HAP-1 (cell line): ENCODE measurements at regions not wholly inside any gene's neighbourhood (a gene's known extent, or its start where the extent isn't known, plus 50 kb on each side); places are given as distances from the start of the nearest gene placed in this dataset.
A peak's percentile ranks its signal among the peaks of the same experiment; 100 is the strongest.

Experiments used
- DNase-seq, 2 experiments: peaks; one replicate each; pipeline ENCODE4 v3.0.0-alpha.2; 2016 to 2020; ENCODE audit warnings: low spot score in 2 of 2
- H3K27me3 ChIP-seq: fragments of 250-450 bp; sonication (Bioruptor Pico); 2 replicates; pipeline ENCODE4 v1.5.1; 2020; ENCODE audit warnings: low read depth, mild to moderate bottlenecking, moderate library complexity
- H3K36me3 ChIP-seq: fragments of 250-450 bp; sonication (Bioruptor Pico); replicated peaks from 2 replicates; pipeline ENCODE4 v1.5.1; 2020; ENCODE audit warnings: mild to moderate bottlenecking
- H3K4me1 ChIP-seq: fragments of 250-450 bp; sonication (Bioruptor Pico); 2 replicates; pipeline ENCODE4 v1.5.1; 2020; ENCODE audit warnings: mild to moderate bottlenecking
- H3K4me3 ChIP-seq: fragments of 250-450 bp; sonication (Bioruptor Pico); 2 replicates; pipeline ENCODE4 v1.5.1; 2020; ENCODE audit warnings: mild to moderate bottlenecking, moderate library complexity
- H3K9me3 ChIP-seq: fragments of 250-450 bp; sonication (Bioruptor Pico); 2 replicates; pipeline ENCODE4 v1.5.1; 2020; ENCODE audit warnings: mild to moderate bottlenecking, moderate library complexity
- in situ Hi-C: fragments of 300-500 bp; cut with MboI; formaldehyde crosslinking; loops from 3 replicates; pipeline ENCODE4 v1.14.3; 2020; ENCODE audit warnings: low sequenced_read_pairs, inconsistent platforms, mixed read lengths

DNA sequence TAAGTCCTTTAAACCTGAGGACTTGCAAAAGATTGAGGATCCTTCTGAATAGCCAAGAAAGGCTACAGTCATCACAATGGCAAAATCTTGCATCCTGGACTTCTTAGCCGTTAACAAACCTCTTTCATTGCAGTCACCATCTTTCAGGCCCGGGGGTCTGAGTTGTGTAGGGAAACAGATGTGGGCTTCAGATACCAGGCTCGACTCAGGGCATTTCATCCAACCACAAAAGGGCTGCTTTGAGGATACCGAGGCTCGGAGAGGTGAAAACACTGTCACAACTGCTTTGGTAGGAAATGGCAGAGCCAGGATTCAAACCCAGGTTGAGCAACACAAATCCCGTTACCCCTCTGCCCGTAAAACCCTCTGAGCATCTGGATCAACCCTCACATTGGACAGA is 147.4 kb downstream of the TFCP2L1 start:
- 0 out of 2 replicates have a peak, but pooled peaks cover 4% of the 10 kb centered on the region for H3K9me3 ChIP-seq
- no peak overlapping the region for H3K4me3 ChIP-seq
- DNase-seq, result no peak
- no peaks in the 10 kb centered on the region for H3K36me3 ChIP-seq
- no peaks in the 10 kb centered on the region for H3K4me1 ChIP-seq
- in situ Hi-C loops, result no loop called here
- H3K27me3 ChIP-seq, result no peaks in the 10 kb centered on the region

DNA sequence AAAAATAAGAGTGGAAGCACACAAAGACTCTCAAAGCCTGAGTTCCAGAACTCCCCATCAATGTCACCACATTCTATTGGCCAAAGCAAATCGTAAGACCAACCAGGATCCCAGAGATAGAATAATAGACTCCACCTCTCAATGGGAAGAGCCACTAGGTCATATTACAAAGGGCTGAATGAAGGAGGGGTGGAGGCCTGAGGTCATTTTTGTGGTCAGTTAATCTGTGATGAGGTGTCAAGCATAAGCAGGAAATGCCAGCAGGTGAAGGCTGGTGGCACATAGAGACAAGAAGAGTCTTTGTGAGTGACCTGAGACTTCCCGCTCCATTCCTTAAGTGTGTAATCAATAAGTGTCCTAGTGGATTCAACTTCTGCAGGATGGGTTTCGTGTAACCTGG is 144.3 kb downstream of the TFCP2L1 start:
- H3K27me3 ChIP-seq, result no peaks in the 10 kb centered on the region
- in situ Hi-C loops, result no loop called here

DNA sequence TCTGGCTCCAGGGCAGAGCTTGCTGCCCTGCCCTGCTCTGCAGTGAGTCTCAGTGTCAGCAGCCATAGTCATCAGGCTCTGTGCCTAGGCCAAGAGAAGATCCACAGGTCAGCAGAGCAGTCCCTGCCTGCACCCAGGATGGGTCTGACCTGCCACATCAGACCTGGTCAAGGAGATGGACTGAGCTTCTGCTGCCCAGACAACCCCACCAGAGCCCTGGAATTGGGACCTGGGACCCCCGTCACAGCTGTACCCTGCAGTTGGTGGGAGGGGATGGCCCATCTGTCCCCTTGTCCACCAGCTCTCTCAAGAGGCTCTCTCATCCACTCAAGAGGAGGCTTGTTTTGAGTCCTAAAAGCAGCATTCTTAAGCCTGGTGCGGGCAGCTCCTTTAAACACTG is 142.6 kb downstream of the TFCP2L1 start:
- no peaks in the 10 kb centered on the region; the same call in 1 of the 2 replicates for H3K4me1 ChIP-seq
- no peaks in the 10 kb centered on the region for H3K36me3 ChIP-seq
- no peak overlapping the region for H3K4me3 ChIP-seq
- H3K9me3 ChIP-seq, result 0 out of 2 replicates have a peak, but pooled peaks cover 4% of the 10 kb centered on the region
- H3K27me3 ChIP-seq, result no peaks in the 10 kb centered on the region
- in situ Hi-C loops, result no loop called here
- DNase-seq, result no peak

More for the DNA sequence above, 144.3 kb downstream of the TFCP2L1 start:
- H3K4me1 ChIP-seq, result no peaks in the 10 kb centered on the region
- H3K4me3 ChIP-seq, result no peak overlapping the region
- H3K36me3 ChIP-seq, result no peaks in the 10 kb centered on the region
- H3K9me3 ChIP-seq, result 0 out of 2 replicates have a peak, but pooled peaks cover 4% of the 10 kb centered on the region
- DNase-seq, result no peak

DNA sequence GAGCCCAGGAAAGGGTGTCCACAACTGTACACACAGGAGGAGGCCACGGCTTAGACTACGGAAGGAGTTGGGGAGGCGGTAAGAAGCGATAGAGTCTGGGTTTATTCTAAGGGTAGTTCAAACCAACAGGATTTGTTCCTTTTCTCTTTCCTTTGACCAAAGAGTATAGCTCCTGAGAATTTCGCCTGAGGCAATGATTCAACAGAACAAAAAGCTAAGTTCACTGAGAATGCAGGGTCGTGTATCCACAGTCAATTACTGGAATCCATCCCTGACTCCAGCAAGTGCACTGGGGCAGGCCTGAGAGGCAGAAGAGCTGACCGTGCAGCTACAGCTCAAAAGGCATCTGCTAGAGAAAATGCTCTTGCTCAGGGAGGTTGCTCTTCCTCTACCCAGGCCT is 140.9 kb downstream of the TFCP2L1 start:
- H3K4me3 ChIP-seq, result no peak overlapping the region
- no peaks in the 10 kb centered on the region; the same call in 1 of the 2 replicates for H3K4me1 ChIP-seq
- no peaks in the 10 kb centered on the region for H3K27me3 ChIP-seq
- in situ Hi-C loops, result no loop called here
- DNase-seq, result peak; percentile 27 to 69
- no peaks in the 10 kb centered on the region for H3K36me3 ChIP-seq
- H3K9me3 ChIP-seq, result 0 out of 2 replicates have a peak, but pooled peaks cover 4% of the 10 kb centered on the region

DNA sequence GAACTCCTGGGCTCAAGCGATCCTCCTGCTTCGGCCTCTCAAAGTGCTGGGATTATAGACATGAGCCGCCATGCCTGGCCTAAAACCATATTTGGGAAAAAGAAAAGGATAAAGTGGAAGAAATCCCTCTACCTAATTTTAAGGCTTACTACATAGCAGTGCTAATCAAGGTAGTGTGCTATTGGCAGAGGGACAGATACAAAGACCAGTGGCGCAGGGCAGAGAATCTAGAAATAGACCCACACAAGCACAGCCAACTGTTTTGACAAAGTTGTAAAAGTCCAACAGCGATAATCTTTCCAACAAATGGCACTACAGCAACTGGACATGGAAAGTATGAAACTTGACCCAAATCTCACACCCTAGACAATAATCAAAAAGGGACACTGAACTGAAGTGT is 138.4 kb downstream of the TFCP2L1 start:
- Histone ChIP-seq H3K4me3 (no peak overlapping the region), H3K4me1 (no peaks in the 10 kb centered on the region; the same call in 1 of the 2 replicates), H3K9me3 (no peaks in the 10 kb centered on the region), H3K27me3 (no peaks in the 10 kb centered on the region), H3K36me3 (no peaks in the 10 kb centered on the region)
- no peak for DNase-seq
- in situ Hi-C loops, result no loop called here

DNA sequence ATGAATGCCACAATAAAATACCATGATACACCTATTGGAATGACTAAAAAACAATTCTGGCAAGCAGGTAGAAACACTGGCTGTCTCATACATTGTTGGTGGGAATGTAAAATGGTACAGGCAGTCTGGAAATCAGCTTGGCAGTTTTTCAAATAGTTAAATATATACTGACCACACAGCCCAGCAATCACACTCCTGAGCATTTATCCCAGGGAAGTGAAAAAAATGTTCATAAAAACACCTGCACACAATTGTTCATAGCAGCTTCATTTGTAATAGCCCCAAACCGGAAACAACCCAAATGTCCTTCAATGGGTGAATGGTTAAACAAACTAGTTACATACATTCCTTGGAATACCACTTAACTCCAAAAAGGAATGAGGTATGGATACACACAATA is 137.2 kb downstream of the TFCP2L1 start:
- no peaks in the 10 kb centered on the region for H3K36me3 ChIP-seq
- no peak overlapping the region for H3K4me3 ChIP-seq
- H3K9me3 ChIP-seq, result no peaks in the 10 kb centered on the region
- H3K27me3 ChIP-seq, result no peaks in the 10 kb centered on the region
- H3K4me1 ChIP-seq, result no peaks in the 10 kb centered on the region; the same call in 1 of the 2 replicates
- no peak for DNase-seq
- in situ Hi-C loops, result no loop called here

DNA sequence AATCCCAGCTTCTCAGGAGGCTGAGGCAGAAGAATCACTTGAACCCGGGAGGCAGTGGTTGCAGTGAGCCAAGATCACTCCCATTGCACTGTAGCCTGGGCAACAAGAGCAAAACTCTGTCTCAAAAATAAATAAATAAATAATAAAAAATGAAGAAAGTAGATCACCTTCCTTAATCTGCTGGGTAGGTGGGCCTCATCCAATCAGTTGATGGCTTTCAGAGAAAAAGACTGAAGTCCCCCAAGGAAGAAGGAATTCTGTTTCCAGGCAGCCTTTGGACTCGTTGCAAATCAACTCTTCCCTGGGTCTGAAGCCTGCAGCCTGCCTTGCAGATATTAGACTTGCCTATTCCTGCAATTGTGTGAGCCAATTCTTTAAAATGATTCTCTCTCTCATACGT is 136.5 kb downstream of the TFCP2L1 start:
- no peak for DNase-seq
- no peaks in the 10 kb centered on the region for H3K27me3 ChIP-seq
- no peak overlapping the region for H3K4me3 ChIP-seq
- in situ Hi-C loops, result no loop called here
- H3K9me3 ChIP-seq, result no peaks in the 10 kb centered on the region
- H3K36me3 ChIP-seq, result no peaks in the 10 kb centered on the region
- no peaks in the 10 kb centered on the region; the same call in 1 of the 2 replicates for H3K4me1 ChIP-seq

DNA sequence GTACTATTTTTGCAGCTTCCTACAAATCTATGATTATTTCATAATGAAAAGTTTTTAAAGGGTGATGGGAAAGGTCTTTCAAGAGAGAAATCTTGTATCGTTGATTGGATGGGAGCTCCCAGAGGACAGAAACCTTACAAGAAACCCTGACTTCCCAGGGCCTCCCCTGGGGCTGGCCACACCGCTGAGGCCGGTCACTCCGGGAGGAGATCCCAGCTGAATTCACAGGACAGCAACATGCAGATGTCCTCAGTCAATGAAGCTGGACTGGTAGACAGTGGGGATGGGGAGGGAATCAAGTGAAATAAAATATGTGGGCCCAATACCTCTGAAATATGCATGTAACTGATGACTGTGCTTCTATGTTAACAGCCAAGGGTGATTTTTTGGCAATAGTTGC is 135.6 kb downstream of the TFCP2L1 start:
- Histone ChIP-seq H3K4me3 (no peak overlapping the region), H3K9me3 (no peaks in the 10 kb centered on the region), H3K36me3 (no peaks in the 10 kb centered on the region), H3K4me1 (no peaks in the 10 kb centered on the region; the same call in 1 of the 2 replicates), H3K27me3 (no peaks in the 10 kb centered on the region)
- DNase-seq, result no peak
- in situ Hi-C loops, result no loop called here

DNA sequence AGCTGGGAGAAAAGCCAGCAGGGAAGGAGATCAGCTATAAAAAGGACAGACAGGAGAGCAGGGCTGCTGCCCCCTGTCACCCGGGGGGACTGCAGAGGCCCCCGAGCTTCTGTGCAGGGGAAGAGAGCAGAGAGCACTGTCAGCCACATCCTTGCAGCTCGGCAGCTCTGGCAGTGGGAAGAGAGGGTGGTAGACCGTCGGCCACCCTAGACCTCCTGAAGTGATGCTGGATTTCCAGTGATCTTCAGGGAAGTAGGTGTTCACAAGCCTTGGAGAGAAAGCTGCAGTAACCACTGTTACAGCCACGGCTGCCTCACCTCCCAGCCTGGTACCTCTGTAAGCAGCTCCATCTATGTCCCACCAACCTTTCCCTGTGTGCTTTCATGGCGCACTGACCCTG is 134.9 kb downstream of the TFCP2L1 start:
- no peaks in the 10 kb centered on the region; the same call in 1 of the 2 replicates for H3K4me1 ChIP-seq
- H3K4me3 ChIP-seq, result no peak overlapping the region
- H3K36me3 ChIP-seq, result no peaks in the 10 kb centered on the region
- H3K27me3 ChIP-seq, result no peaks in the 10 kb centered on the region
- in situ Hi-C loops, result no loop called here
- no peak for DNase-seq
- H3K9me3 ChIP-seq, result no peaks in the 10 kb centered on the region

DNA sequence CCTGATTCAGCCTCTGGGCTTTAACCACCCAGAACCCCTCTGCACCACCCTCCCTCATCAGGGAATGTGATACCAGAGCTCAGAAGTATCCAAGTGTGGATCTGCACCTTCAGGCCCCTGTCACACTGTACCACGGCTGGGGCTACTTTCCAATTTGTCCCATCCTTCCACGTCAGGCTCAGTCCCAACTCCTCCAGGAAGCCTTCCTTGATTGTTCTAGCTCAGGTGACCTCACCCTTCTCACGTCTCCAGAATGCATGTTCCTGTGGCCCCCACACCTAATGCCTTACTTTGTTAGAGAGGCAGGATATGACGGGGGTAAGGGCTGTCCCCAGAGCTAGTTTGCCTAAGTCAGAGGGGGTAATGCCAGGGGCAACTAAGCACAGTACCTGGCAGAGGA is 134.3 kb downstream of the TFCP2L1 start:
- DNase-seq, result no peak
- Histone ChIP-seq H3K27me3 (no peaks in the 10 kb centered on the region), H3K9me3 (no peaks in the 10 kb centered on the region), H3K4me1 (no peaks in the 10 kb centered on the region; the same call in 1 of the 2 replicates), H3K36me3 (no peaks in the 10 kb centered on the region), H3K4me3 (no peak overlapping the region)
- in situ Hi-C loops, result no loop called here

DNA sequence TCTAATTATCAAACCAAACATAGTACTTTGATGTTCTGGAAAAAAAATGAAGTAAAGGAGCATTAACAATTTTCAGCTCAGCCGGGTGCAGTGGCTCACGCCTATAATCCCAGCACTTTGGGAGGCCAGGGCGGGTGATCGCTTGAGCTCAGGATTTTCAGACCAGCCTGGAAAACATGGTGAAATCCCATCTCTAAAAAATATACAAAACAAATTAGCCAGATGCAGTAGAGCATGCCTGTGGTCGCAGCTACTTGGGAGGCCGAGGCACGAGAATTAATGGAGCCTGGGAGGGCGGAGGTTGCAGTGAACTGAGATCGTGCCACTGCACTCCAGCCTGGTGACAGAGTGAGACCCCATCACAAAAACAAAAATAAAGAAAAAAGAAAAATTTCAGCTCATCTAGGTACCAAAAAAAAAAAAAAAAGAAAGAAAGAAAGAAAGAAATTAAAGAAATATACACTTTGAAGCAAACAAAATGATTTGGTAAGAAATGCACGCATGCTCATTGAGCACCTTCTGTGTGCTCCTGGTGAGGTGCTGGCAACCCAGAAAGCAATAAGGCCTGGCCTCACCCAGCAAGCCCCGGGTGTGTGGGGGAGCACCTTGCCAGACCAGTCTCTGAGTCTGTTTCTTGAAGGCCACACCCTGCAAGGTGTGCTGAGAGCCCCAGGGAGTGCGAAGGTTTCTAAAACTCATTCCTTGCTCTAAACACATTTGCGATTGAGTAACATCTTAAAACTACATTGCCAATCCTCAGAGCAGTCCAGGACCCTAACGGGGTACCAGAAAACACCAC is 133.5 kb downstream of the TFCP2L1 start:
- no peaks in the 10 kb centered on the region; the same call in 1 of the 2 replicates for H3K4me1 ChIP-seq
- no peaks in the 10 kb centered on the region for H3K36me3 ChIP-seq
- no peaks in the 10 kb centered on the region for H3K27me3 ChIP-seq
- no peak overlapping the region for H3K4me3 ChIP-seq
- H3K9me3 ChIP-seq, result no peaks in the 10 kb centered on the region
- no peak for DNase-seq
- in situ Hi-C loops, result no loop called here

DNA sequence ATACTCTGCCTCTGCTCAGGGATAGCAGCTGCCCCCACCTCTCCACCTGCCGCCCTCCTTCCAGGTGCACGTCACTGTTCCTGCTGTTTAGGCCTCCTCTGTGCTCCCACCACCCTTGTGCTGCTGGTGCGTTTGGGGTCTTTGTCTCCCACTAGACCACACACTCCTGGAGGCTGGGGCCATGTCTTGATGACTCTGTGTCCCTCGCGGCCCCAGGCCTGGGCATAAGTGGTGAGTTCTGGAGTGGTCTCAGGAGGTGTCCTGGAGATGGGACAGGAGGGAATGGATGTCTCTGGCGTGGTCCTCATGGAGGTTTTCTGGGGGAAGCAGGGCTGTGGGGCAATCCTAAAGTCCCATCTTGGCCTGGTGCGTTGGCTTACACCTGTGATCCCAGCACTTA is 132.1 kb downstream of the TFCP2L1 start:
- Histone ChIP-seq H3K9me3 (peaks cover 3% of the 10 kb centered on the region; the same call in 1 of the 2 replicates), H3K4me3 (no peak overlapping the region), H3K36me3 (no peaks in the 10 kb centered on the region), H3K27me3 (no peaks in the 10 kb centered on the region), H3K4me1 (no peaks in the 10 kb centered on the region)
- no peak for DNase-seq
- in situ Hi-C loops, result no loop called here

DNA sequence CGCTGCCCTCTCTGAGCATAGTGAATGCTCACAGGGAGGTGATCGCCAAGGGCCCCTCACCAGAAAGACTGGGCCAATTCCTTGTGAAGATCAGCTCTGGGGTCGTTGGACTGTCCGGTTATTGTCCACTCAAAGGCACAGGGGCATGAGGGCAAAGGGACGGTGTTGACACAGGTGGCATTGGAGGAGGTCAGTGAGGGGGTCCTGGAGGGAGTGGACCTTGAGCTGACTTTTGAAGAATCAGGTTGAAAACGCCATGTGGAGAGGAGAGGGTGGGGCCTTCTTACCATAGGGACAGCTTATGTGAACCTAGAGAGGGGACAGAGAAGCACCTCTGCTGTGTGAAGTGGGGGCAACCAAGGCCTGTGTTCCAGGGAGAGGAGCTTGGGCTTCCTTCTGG is 131.5 kb downstream of the TFCP2L1 start:
- peaks cover 3% of the 10 kb centered on the region; the same call in 1 of the 2 replicates for H3K9me3 ChIP-seq
- H3K36me3 ChIP-seq, result no peaks in the 10 kb centered on the region
- no peak overlapping the region for H3K4me3 ChIP-seq
- no peak for DNase-seq
- no peaks in the 10 kb centered on the region for H3K4me1 ChIP-seq
- H3K27me3 ChIP-seq, result no peaks in the 10 kb centered on the region
- in situ Hi-C loops, result no loop called here

DNA sequence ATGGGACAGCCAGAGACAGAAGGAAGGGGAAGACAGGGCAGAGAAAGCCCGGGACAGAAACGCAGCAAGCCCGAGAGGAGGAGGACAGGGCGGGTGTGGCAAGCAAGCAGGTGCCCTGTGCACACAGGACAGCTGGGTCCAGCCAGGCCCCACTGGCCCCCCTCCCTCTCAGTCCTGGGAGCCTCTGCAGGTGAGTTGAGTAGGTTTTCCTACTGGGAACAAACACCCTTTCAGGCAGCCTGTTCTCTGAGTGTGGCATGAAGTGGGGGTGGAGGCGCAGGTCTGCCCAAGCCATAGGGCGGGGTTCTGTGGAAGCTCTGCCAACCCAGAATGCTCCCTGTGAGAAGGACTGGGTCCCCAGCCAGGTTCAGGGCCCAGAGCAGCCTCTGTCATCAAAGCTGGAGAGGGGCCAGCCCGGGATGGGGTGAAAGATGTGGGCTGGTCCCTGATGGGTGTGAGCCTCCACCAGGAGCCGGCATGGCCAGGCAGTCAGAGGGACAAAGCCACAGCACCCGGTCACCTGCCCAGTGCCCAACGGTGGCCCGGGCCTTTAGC is 129.4 kb downstream of the TFCP2L1 start:
- Histone ChIP-seq H3K4me1 (no peaks in the 10 kb centered on the region), H3K36me3 (no peaks in the 10 kb centered on the region), H3K27me3 (no peaks in the 10 kb centered on the region), H3K4me3 (no peak overlapping the region), H3K9me3 (peaks cover 3% of the 10 kb centered on the region; the same call in 1 of the 2 replicates)
- in situ Hi-C loops, result no loop called here
- DNase-seq, result no peak
